ENCODE measurements at regions not wholly inside any gene's neighbourhood (a gene's known extent, or its start where the extent isn't known, plus 50 kb on each side); places are given as distances from the start of the nearest gene placed in this dataset.
"Not testable (repeated sequence)": the region's sequence is repeated elsewhere in the genome, so short reads cannot be mapped to it uniquely, and the experiment has no call there.

DNA sequence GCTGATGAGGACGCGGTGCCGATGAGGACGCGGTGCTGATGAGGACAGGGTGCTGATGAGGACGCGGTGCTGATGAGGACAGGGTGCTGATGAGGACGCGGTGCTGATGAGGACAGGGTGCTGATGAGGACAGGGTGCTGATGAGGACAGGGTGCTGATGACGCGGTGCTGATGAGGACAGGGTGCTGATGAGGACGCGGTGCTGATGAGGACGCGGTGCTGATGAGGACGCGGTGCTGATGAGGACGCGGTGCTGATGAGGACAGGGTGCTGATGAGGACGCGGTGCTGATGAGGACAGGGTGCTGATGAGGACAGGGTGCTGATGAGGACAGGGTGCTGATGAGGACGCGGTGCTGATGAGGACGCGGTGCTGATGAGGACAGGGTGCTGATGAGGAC is 399.3 kb downstream of the SMOC2 start:
- TF ChIP-seq, protein P1, sequence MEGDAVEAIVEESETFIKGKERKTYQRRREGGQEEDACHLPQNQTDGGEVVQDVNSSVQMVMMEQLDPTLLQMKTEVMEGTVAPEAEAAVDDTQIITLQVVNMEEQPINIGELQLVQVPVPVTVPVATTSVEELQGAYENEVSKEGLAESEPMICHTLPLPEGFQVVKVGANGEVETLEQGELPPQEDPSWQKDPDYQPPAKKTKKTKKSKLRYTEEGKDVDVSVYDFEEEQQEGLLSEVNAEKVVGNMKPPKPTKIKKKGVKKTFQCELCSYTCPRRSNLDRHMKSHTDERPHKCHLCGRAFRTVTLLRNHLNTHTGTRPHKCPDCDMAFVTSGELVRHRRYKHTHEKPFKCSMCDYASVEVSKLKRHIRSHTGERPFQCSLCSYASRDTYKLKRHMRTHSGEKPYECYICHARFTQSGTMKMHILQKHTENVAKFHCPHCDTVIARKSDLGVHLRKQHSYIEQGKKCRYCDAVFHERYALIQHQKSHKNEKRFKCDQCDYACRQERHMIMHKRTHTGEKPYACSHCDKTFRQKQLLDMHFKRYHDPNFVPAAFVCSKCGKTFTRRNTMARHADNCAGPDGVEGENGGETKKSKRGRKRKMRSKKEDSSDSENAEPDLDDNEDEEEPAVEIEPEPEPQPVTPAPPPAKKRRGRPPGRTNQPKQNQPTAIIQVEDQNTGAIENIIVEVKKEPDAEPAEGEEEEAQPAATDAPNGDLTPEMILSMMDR (IDR thresholded peaks at IDR 0.05): not testable (repeated sequence)
- TF ChIP-seq EZH2phosphoT487 (IDR thresholded peaks at IDR 0.05): not testable (repeated sequence)
